ENCODE measurements at regions not wholly inside any gene's neighbourhood (a gene's known extent, or its start where the extent isn't known, plus 50 kb on each side); places are given as distances from the start of the nearest gene placed in this dataset.

GRCh38 chr6:135651964-135652755, 154.6 kb upstream of the AHI1 start (continued):
- no peak for TF ChIP-seq ZBTB6 (tag by site-specific recombination; IDR thresholded peaks at IDR 0.05)
- TF ChIP-seq PRDM6 (tag by site-specific recombination; IDR thresholded peaks at IDR 0.05): no peak
- no peak for TF ChIP-seq ZFP69B (tag by site-specific recombination; IDR thresholded peaks at IDR 0.05)
- TF ChIP-seq ZNF76 (tag by site-specific recombination; IDR thresholded peaks at IDR 0.05; ENCODE audit: borderline replicate concordance, low read depth): no peak
- no peak for TF ChIP-seq TSHZ1 (tag by site-specific recombination; IDR thresholded peaks at IDR 0.05; ENCODE audit: borderline replicate concordance)

- no peaks in the 10 kb centered on the region for H3K4me1 ChIP-seq (ENCODE audit: control insufficient read depth, insufficient read depth, low read length)
- no peak overlapping the region for H3K27ac ChIP-seq (ENCODE audit: extremely low read depth, low read depth, low read length)
- no peaks in the 10 kb centered on the region for H3K36me3 ChIP-seq (ENCODE audit: control insufficient read depth in 2 of 2, insufficient read depth in 1 of 2, low read length in 2 of 2)
- TF ChIP-seq ZNF280D (tag by site-specific recombination; IDR thresholded peaks at IDR 0.05): no peak
- TF ChIP-seq ZNF140 (tag by site-specific recombination; IDR thresholded peaks at IDR 0.05): no peak
- TF ChIP-seq ZBTB8A (tag by site-specific recombination; IDR thresholded peaks at IDR 0.05): no peak
- POLR2A ChIA-PET: no interaction called here
- CTCF ChIA-PET: no interaction called here
- H3K9me3 ChIP-seq (ENCODE audit: control insufficient read depth, insufficient read depth, low read depth, low read length): no peaks in the 10 kb centered on the region
- no peak overlapping the region for H3K4me3 ChIP-seq (ENCODE audit: low read depth, low read length)
Measured at GRCh38 chr6:135655055-135655454, 157.5 kb upstream of the AHI1 start.

GRCh38 chr6:135657207-135657606, 159.7 kb upstream of the AHI1 start:
- TF ChIP-seq YY1 (tag by site-specific recombination; IDR thresholded peaks at IDR 0.05) (no peak), ZBTB1 (tag by site-specific recombination; IDR thresholded peaks at IDR 0.05) (no peak), SETDB1 (IDR thresholded peaks at IDR 0.05; ENCODE audit: insufficient read length, low read length) (no peak), KLF17 (tag by site-specific recombination; IDR thresholded peaks at IDR 0.05) (no peak), GFI1B (tag by site-specific recombination; IDR thresholded peaks at IDR 0.05) (no peak), ZNF23 (tag by site-specific recombination; IDR thresholded peaks at IDR 0.05; ENCODE audit: borderline replicate concordance) (no peak), ZNF561 (tag by site-specific recombination; IDR thresholded peaks at IDR 0.05; ENCODE audit: borderline replicate concordance) (no peak), ZBTB8A (tag by site-specific recombination; IDR thresholded peaks at IDR 0.05) (no peak), ZNF776 (tag by site-specific recombination; IDR thresholded peaks at IDR 0.05; ENCODE audit: borderline replicate concordance) (no peak), ZFP41 (tag by site-specific recombination; IDR thresholded peaks at IDR 0.05; ENCODE audit: borderline replicate concordance) (no peak), ZNF18 (tag by site-specific recombination; IDR thresholded peaks at IDR 0.05) (no peak)
- CTCF ChIA-PET: interaction anchor here (0.6 to 1.7 kb wide), 4 partner anchors 12 to 925 kb away, joined by 3 to 5 read pairs (median 4); no protein-coding TSS in a partner anchor
- POLR2A ChIA-PET: interaction anchor here (0.7 kb wide), 1 partner anchor 287 kb away, joined by 3 read pairs; no protein-coding TSS in a partner anchor
- no peak overlapping the region for H3K27ac ChIP-seq (ENCODE audit: extremely low read depth, low read depth, low read length)
- H3K36me3 ChIP-seq (ENCODE audit: control insufficient read depth in 2 of 2, insufficient read depth in 1 of 2, low read length in 2 of 2): no peaks in the 10 kb centered on the region
- H3K4me3 ChIP-seq (ENCODE audit: low read depth, low read length): no peak overlapping the region
- no peaks in the 10 kb centered on the region for H3K4me1 ChIP-seq (ENCODE audit: control insufficient read depth, insufficient read depth, low read length)
- no peaks in the 10 kb centered on the region for H3K9me3 ChIP-seq (ENCODE audit: control insufficient read depth, insufficient read depth, low read depth, low read length)

Data from HEK293 (cell line).